HTR-8/SVneo (cell line): ENCODE measurements at regions not wholly inside any gene's neighbourhood (a gene's known extent, or its start where the extent isn't known, plus 50 kb on each side); places are given as distances from the start of the nearest gene placed in this dataset.
A peak's percentile ranks its signal among the peaks of the same experiment; 100 is the strongest.

Source experiments
- DNase-seq: peaks from one replicate; pipeline ENCODE4 v3.0.0; 2011; ENCODE audit warnings: low spot score, mixed read lengths; ENCODE audit not compliant: insufficient read length
- FAIRE-seq: peaks from 2 replicates; lab custom pipeline; 2011; peaks lifted over from hg19 to GRCh38; lab: Jason Lieb, UNC

DNA sequence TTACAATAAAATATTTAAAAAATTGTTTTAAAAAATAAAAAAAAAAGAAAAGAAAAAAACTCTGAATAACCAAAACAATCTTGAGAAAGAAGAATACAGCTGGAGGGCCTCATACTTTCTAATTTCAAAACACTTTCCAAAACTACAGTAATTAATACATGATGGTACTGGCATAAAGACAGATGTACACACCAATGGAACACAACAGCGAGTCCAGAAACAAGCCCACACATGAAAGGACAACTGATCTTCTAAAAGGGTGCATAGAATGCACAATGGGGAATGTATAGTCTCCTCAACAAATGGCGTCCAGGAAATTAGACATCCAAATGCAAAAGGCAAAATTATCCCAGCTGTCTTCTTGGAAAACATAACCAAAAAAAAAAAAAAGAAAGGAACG, 99.6 kb downstream of the LURAP1L start:
- FAIRE-seq (no peak), DNase-seq (no peak)

DNA sequence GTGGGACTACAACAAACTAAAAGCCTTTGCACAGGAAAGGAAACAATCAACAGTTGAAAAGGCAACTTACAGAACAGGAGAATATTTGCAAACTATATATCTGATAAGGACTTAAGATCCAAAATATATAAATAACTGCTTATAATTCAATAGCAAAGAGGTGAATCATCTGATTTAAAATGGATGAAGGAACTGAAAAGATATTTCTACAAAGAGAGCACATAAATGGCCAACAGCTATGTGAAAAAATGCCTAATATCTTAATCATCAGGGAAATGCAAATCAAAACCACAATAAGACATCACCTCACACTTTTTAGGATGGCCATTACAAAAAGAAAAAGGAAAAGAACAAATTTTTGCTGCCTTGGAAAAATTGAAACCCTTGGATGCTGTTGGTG, 100.4 kb downstream of the LURAP1L start:
- FAIRE-seq (no peak), DNase-seq (no peak)

DNA sequence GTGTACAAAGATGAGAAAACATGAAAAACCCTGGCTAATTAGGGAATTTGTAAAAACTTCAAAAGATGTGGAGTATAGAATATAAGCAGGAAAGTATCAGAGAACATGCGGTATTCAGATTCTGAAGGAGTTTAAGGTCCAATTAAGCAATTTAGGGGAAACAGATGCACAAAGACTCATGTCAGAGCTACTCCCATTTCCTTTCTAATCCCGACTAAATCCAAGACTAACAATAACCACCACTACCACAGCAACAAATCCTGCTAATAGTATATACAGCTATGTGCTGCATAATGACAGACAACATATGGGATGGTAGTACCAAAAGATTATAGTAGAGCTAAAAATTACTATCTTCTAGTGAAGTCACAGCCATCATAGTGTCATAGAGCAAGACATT, 102.1 kb downstream of the LURAP1L start:
- no peak for FAIRE-seq

DNA sequence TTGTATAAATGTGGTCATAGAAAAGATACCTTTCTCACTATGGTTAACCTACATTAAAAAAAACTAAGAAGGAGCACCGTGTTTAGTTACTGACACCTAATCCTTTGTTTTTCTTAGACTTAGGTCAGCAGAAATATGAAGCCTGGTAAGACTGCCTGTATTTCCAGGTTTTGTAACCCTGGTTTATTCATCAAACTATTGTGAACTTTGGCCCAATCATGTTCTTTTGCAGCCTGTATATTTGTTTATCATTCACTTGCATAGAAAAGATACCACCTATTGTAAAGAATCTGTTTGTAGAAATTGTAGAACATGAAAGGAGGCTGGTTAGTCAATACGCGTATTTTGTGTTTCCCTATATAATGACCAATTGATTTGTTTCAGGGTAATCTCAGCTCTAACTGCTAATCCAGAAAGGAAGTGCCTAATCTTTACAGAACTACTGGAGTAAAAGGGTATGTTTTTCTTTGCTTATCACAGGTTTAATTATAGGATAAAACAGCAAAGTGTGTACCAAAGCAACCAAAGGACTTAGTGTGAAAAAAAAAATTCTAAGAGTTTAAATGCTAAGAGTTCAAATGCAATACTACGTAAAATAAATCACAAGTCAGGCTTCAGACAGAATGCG, 103.6 kb downstream of the LURAP1L start:
- DNase-seq, result no peak
- no peak for FAIRE-seq

More for the DNA sequence above, 102.1 kb downstream of the LURAP1L start:
- DNase-seq, result no peak

DNA sequence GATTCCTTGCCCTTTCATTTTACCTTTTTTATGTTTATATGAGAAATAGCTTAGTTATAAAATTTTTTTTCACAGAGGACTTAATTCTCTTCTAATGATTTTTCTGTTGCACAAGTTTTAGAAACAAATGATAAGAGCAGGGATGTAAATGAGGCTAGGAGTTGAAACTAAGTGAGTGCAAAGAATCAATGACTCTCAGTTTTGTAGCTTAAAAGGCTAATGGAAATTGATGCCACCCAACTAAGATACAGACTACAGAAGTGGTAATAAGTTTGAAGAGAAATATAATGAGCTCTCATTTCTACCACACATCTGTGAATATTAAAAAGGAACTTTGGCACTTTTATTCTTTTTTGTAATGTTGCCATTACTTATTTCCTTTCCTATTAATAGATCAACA, 105.1 kb downstream of the LURAP1L start:
- no peak for DNase-seq
- FAIRE-seq, result no peak

DNA sequence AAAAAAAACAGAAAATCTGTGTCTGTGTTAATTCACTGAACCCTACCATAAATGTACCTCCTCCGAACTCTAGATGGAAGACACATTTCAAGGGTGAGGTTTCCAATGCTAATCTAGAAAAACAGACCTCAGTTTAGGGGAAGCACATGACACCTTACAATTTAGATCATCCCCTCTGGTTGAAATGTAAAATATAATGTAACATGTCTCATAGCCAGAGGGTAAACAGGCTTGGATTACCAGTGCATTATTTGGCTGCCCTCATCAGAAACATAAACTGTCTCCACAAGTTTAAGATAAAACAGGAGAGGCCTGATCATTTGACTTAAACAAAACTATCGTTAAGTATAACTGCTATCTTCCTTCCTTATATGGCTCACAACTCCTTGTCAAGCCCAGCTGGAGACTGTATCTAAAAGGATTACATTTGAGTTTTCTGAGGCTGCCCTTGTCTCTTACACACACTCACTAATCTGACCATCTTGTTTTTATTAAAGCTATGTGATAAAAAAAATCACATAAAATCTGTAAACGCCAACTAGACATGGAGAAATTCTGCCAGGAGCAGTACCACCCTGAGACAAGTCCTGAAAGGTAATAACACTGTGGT, 105.7 kb downstream of the LURAP1L start:
- DNase-seq, result no peak
- FAIRE-seq, result no peak

DNA sequence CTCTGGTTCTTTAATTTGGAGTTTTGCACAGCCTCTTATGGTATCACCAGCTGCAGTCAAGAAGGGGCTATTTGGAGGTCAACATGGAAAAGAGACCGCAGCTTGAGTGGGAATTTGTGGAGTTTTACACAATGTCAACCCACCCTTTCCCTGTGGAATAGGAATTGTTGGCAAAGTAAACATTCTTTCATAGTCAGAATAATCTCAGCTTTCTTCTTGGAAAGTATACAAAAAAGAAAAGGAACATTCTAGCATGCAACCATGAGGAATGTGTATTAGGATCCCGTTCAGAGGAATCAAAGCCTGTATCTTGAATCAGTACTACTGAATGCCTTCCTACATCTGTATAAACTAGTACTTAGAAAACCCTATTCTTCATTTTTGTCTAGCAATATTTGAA, 107.6 kb downstream of the LURAP1L start:
- no peak for DNase-seq
- no peak for FAIRE-seq

DNA sequence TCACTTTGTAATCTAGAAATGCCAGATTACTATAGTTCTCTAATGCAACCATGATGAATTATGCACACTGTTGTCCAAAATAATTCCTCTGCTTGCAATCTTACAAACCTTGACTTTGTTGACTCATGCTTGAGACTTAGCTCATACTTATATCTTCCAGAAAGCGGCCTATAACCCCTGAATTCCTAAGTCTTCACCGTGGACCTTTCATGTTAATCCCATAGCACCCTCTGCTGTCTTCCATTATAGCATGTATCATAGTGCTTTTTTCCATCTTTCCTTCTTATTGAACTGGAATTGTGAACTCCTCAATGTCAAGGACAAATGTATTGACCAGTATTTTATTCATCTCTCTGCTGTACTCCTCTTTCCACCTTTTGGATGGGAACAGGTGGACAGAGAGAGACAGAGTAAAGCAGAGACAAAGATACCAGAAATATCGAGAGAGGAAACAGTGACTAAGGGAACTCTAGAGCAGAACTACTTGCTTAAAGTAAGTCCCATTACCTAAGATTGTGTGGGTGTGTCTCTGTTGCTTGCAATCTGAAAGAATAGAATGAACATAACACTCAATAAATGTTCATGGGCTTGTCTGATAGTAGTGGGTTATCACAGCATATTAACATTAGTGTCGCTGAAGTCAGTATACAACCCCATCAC, 110.0 kb downstream of the LURAP1L start:
- FAIRE-seq (no peak), DNase-seq (peak; percentile 13)

DNA sequence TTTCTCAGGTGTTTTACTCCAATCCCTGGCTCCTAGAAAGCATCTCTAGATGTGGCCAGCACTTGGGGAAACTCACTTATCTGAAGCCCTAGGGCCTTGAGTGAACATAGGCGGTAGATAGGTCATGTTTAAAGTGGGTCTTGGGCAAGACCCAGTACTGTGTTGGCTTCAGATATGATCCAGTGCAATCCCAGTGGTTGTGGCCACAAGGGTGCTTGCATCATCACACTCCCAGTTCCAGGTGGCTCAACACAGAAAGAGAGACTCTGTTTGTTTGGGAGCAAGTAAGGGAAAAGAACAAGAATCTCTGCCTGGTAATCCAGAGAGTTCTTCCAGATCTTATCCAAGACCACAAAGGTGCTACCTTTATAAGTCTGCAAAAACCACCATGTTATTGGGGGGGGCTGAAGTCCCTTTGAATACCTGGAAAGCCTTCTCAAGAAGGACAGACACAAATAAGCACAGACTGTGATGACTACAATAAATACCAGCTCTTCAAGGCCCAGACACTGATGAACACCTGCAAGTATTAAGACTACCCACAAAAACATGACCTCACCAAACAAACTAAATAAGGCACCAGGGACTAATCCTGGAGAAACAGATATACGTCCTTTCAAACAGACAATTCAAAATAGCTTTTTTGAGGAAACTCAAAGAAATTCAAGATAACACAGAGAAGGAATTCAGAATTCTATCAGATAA, 114.7 kb downstream of the LURAP1L start:
- DNase-seq, result no peak
- FAIRE-seq, result no peak

DNA sequence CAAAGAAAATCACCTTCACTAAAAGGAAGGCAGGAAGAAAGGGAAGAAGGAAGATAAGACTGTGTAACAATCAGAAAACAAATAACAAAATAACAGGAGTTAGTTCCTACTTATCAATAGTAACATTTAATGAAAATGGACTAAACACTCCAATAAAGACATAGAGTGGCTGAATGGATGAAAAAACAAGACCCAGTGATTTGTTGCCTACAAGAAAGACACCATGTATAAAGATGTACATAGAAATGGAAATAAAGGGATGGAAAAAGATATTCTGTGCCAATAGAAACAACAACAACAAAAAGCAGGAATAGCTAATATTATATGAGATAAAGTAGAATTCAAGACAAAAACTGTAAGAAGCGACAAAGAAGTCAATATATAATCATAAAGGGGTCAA, 116.8 kb downstream of the LURAP1L start:
- FAIRE-seq, result no peak
- DNase-seq, result no peak

DNA sequence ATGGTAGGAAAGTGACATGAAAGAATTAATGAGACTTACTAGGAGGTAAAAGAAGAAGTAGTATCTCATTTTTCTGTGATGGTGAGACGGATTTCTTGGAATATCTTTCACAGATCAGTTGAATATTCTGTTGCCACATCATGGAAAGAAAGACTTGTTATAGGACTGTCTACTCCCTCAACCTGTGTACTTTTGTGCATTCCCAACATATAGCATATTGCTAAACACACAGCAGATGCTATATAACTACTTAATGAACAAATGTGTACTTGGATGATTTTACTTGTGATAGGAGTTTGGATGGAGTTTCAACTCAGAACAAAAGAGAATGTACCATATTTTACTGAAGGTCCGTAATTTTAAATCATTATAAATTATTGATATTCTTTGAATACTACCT, 128.5 kb downstream of the LURAP1L start:
- DNase-seq (no peak), FAIRE-seq (no peak)

DNA sequence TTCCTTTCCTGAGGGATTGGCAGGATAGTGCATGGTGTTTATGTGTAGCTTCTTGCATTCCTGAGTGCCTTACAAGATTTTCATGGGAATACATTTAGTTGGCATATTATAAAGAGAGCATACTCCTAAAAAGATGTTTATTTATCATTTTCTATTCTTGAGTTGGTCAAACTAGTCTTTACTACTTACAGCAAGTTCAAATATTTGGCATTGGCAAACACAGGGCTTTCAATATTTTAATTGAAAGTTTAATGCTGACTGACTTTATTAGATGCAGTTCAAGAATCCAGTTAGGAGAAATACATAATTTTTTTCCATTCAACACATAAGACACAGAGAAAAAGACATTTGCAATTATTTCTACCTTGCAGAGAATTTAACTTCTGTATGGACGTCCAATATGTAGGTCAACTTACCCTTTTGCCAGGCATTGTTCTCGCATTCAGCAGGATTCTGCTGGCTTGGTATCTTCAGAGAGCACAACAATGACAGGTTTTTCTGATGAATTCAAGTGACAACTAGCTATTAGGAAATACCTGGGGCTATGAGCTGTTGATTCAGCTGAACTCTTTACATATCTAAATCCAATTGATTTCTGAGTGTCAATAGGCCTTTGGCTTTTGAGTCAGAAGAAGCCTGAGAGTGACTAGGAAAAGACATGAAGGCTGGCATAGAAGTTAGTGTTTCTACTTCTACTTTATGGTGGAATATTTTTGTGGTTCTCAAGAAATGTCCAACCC, 129.6 kb downstream of the LURAP1L start:
- FAIRE-seq (no peak), DNase-seq (no peak)

DNA sequence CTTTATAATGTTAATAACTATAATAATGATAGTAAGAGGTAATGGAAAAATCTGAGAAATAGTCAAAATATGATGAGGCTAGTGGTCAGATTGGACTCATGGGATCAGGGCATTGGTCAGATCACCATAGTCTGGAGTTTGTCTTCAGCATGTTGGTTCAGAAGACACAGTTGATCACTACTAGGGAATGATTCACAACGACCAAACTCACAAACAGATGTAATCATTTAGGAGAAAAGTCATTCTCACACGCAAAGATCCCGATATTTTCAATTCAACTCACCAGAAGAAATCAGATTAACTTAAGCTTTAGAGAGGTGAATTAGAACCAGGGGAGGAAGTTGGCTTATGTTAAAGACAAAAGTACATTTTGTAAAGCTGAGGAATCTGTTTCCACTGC, 131.8 kb downstream of the LURAP1L start:
- DNase-seq, result no peak
- FAIRE-seq, result no peak

DNA sequence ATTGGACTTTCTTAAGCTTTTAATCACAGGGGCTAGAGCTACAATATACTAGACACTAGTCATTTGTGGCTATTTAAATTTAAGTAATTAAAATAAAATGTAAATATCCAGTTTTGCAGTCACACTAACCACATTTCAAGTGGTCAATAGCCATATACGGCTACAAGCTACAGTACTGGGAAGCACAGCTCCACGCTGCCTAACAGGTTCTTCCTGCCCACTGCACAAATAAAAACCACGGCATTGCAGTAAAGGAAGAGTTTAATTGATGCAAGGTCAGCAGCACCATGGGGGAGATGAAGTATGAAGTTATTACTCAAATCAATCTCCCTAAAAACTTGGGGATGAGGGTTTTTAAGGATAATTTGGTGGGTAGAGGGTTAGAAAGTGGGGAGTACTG, 134.1 kb downstream of the LURAP1L start:
- DNase-seq (no peak), FAIRE-seq (no peak)

DNA sequence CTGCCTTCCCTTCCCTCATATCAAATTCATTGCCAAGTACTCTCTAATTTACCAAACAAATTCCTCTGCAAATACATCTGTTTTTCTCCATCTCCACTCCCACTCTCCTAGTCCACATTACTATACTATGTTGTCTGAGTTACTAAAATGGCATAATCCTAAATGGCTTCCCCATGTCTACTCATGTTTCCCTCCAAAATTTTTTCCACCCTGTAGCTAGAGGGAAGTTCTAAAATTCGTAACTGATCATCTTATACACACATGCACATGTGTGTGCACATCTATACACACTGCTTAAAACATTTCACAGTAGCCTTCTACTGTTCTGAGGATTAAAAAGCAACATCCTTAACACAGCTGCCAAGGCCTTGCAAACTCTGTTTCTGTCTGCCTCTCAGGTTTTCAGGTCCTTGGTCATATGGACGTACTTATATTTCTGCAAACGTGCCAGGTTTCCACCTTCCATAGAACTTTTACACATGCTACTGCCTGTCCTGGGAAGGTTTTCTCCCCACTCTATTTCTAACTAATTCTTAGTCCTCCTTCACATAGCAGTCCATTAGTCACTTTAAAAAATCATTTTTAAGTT, 140.6 kb downstream of the LURAP1L start:
- no peak for FAIRE-seq

DNA sequence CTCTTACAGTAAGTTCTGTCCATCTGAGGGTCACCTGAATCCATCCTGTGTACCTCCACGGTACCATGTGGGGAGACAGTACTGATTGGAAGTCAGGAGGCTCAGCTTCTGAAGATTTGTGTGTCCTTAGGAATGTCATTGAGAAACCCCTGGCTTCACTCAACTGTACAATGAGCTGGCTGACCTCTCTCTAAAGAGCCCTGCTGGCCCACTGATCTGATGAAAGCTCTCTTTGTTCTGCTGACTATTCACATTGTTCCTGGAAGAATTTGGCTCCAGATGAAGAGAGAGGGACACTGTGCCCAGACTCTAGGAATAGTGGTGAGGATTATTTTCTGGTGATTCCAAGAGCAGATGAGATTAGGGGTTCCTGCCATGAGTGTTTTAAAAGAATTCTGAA, 141.2 kb downstream of the LURAP1L start:
- DNase-seq, result no peak
- no peak for FAIRE-seq

More for the DNA sequence above, 140.6 kb downstream of the LURAP1L start:
- DNase-seq, result no peak

DNA sequence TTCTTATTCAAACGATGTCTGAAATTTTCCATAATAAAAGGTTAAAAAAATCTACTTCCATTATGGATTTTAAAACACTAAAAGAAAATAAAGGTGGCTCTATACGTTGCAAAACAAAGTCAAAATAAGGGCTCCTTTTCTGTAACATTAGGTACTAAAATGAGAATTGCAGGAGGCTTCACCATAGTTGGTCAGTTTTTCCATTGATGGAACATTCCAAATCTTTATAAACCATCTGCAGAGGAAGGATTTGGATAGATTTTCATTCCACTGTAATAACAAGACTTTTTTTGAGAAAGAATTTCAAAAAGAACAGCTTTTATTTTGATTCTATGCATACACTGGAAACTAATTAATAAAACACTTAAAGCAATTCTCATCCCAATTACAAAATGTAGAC, 145.6 kb downstream of the LURAP1L start:
- DNase-seq (no peak), FAIRE-seq (no peak)

DNA sequence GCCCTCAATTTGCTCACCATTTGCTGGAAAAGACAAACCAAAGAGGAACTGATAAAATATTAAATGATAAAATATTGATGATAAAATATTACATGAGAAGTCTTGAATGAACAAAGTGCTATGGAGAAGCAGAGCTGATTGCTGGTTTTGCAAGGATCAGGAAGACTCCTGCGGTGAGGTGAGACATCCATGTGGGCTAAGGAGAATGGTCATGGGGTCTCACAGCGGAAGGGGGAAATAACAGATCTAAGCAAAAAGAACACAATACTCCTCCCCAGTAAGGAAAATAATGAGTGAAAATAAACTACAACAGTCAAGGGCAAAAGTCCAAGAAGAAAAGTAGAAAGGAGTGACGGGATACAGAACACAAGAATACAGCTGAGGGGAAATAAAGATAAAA, 146.8 kb downstream of the LURAP1L start:
- no peak for FAIRE-seq
- no peak for DNase-seq

DNA sequence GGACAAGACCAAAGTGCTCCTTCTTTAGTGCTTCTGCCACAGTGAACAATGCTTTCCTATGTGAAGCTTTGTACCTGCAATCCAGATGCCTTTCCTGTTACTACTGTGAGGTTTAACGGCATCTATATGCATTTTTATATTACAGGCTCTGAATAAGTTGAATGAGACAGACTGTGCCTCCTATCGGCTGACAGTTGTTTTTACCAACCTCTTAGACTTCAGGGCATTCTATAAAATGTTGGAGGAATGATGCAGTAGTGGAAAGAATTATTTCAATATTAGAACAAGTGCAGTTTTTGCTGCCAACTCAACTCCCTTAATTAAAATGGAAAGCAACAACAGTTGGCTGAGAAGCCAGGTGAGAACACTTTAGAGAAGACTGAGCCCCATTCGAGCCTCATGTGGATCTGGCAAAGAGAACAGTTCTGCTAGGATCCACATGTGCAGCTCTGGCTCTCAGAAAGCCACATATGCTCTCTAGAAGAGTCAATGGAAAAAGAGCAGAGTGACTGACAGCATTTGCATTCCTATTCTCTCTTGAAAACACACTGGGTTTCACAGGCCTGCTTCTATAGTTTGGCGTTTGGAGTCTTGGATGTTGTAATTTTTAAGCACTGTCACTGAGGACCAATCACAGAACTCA, 147.5 kb downstream of the LURAP1L start:
- FAIRE-seq (no peak), DNase-seq (no peak)
